ENCODE measurements at regions not wholly inside any gene's neighbourhood (a gene's known extent, or its start where the extent isn't known, plus 50 kb on each side); places are given as distances from the start of the nearest gene placed in this dataset.

DNA sequence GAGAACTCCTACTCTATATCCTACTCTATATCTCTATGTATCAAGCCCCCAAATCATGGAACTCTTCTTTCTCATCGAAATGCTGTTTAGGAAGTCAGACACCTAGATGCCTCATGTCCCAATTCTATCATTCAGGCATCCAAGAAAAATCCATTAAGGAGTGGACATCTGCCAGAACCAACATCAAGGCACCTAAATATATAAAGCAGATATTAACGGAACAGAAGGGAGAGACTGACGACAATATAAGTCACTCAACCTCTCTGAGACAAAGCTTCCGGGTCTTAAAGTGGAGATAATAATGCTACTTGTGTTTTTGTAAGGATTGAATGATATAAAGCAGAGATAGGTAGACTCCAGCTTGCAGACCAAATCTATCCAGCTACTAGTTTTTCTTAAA is 241.5 kb downstream of the NFATC2 start:
- H3K4me2 ChIP-seq (ENCODE audit: low read length), result no peak overlapping the region
- H3K4me1 ChIP-seq (ENCODE audit: control insufficient read depth, low read length), result no peaks in the 10 kb centered on the region
- no peaks in the 10 kb centered on the region for H4K20me1 ChIP-seq (ENCODE audit: control insufficient read depth, insufficient read depth, low read depth, low read length)
- H3K9me3 ChIP-seq (ENCODE audit: control insufficient read depth, insufficient read depth, low read length), result peaks cover 17% of the 10 kb centered on the region
- no peak overlapping the region for H3K27ac ChIP-seq (ENCODE audit: low read depth, low read length)
- no peak for TF ChIP-seq EZH2phosphoT487 (IDR thresholded peaks at IDR 0.05; ENCODE audit: borderline replicate concordance, low read length)
- no peak for TF ChIP-seq CTCF (IDR thresholded peaks at IDR 0.05; ENCODE audit: low read depth, low read length, poor library complexity, severe bottlenecking)
- H3K4me3 ChIP-seq (ENCODE audit: low read length), result no peak overlapping the region
- H3K27me3 ChIP-seq (ENCODE audit: control insufficient read depth, low read length), result no peaks in the 10 kb centered on the region
- no peaks in the 10 kb centered on the region for H3F3A ChIP-seq (ENCODE audit: control insufficient read depth, insufficient read depth)
- H3K9me2 ChIP-seq (replicated peaks; ENCODE audit: control insufficient read depth, low read length), result no peaks in the 10 kb centered on the region
- no peaks in the 10 kb centered on the region for H3K36me3 ChIP-seq (ENCODE audit: control insufficient read depth, low read length)
- no peaks in the 10 kb centered on the region for H3K79me2 ChIP-seq (ENCODE audit: control insufficient read depth, low read length)

GRCh38 chr20:51300104-51300503 is 242.4 kb downstream of the NFATC2 start:
- H3F3A ChIP-seq (ENCODE audit: control insufficient read depth, insufficient read depth), result no peaks in the 10 kb centered on the region
- H3K9me3 ChIP-seq (ENCODE audit: control insufficient read depth, insufficient read depth, low read length), result peaks cover 17% of the 10 kb centered on the region
- no peaks in the 10 kb centered on the region for H3K79me2 ChIP-seq (ENCODE audit: control insufficient read depth, low read length)
- no peaks in the 10 kb centered on the region for H4K20me1 ChIP-seq (ENCODE audit: control insufficient read depth, insufficient read depth, low read depth, low read length)
- H3K4me1 ChIP-seq (ENCODE audit: control insufficient read depth, low read length), result no peaks in the 10 kb centered on the region
- no peak overlapping the region for H3K4me3 ChIP-seq (ENCODE audit: low read length)
- TF ChIP-seq EZH2phosphoT487 (IDR thresholded peaks at IDR 0.05; ENCODE audit: borderline replicate concordance, low read length) (no peak), CTCF (IDR thresholded peaks at IDR 0.05; ENCODE audit: low read depth, low read length, poor library complexity, severe bottlenecking) (no peak)
- no peaks in the 10 kb centered on the region for H3K27me3 ChIP-seq (ENCODE audit: control insufficient read depth, low read length)
- H3K9me2 ChIP-seq (replicated peaks; ENCODE audit: control insufficient read depth, low read length), result no peaks in the 10 kb centered on the region
- no peak overlapping the region for H3K27ac ChIP-seq (ENCODE audit: low read depth, low read length)
- H3K36me3 ChIP-seq (ENCODE audit: control insufficient read depth, low read length), result no peaks in the 10 kb centered on the region
- H3K4me2 ChIP-seq (ENCODE audit: low read length), result no peak overlapping the region

- TF ChIP-seq CTCF (IDR thresholded peaks at IDR 0.05; ENCODE audit: low read depth, low read length, poor library complexity, severe bottlenecking), result no peak
- TF ChIP-seq EZH2phosphoT487 (IDR thresholded peaks at IDR 0.05; ENCODE audit: borderline replicate concordance, low read length), result no peak
- no peaks in the 10 kb centered on the region for H3K36me3 ChIP-seq (ENCODE audit: control insufficient read depth, low read length)
- H4K20me1 ChIP-seq (ENCODE audit: control insufficient read depth, insufficient read depth, low read depth, low read length), result no peaks in the 10 kb centered on the region
- H3K4me3 ChIP-seq (ENCODE audit: low read length), result no peak overlapping the region
- no peaks in the 10 kb centered on the region for H3K79me2 ChIP-seq (ENCODE audit: control insufficient read depth, low read length)
- no peak overlapping the region for H3K27ac ChIP-seq (ENCODE audit: low read depth, low read length)
- H3K27me3 ChIP-seq (ENCODE audit: control insufficient read depth, low read length), result no peaks in the 10 kb centered on the region
- no peaks in the 10 kb centered on the region for H3K4me1 ChIP-seq (ENCODE audit: control insufficient read depth, low read length)
- no peaks in the 10 kb centered on the region for H3F3A ChIP-seq (ENCODE audit: control insufficient read depth, insufficient read depth)
- peaks cover 12% of the 10 kb centered on the region for H3K9me3 ChIP-seq (ENCODE audit: control insufficient read depth, insufficient read depth, low read length)
- no peak overlapping the region for H3K4me2 ChIP-seq (ENCODE audit: low read length)
- no peaks in the 10 kb centered on the region for H3K9me2 ChIP-seq (replicated peaks; ENCODE audit: control insufficient read depth, low read length)
Observed at GRCh38 chr20:51299413-51299812, 243.1 kb downstream of the NFATC2 start.

Measured in DOHH2 (cell line).